B cell (primary cell): ENCODE measurements at regions not wholly inside any gene's neighbourhood (a gene's known extent, or its start where the extent isn't known, plus 50 kb on each side); places are given as distances from the start of the nearest gene placed in this dataset.

ENCODE experiments used
- EZH2 ChIP-seq: IDR thresholded peaks from 2 replicates; pipeline ENCODE4 v1.6.1; 2012; ENCODE audit warnings: borderline replicate concordance, low read depth, mild to moderate bottlenecking, moderate library complexity, low read length; ENCODE audit not compliant: insufficient read depth, poor library complexity, severe bottlenecking
- TF ChIP-seq, protein P1 (sequence below): fragments of 200-600 bp; IDR thresholded peaks from one replicate; pipeline ENCODE4 v1.8.0; 2022; ENCODE audit warnings: antibody characterized with exemption, mild to moderate bottlenecking

DNA sequence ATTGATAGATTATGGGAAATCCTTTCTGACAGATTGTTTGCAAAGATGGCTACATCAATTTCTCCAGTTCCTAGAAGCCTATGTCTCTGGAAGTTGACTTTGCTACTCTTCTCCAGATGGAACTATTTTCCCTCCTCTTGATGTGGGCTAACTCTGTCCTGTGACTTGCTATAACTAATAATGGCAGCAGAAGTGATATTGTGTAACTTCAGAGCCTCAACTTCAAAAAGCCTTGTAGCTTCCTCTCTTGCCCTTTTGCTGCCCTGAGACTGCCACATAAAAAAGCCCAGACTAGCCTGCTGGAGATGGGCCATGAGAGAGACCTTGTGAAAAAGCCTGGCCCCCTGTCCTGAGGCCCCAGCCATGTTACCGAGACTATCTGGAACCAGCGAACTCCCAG, 210.7 kb upstream of the SLC7A11 start:
- TF ChIP-seq, protein P1, sequence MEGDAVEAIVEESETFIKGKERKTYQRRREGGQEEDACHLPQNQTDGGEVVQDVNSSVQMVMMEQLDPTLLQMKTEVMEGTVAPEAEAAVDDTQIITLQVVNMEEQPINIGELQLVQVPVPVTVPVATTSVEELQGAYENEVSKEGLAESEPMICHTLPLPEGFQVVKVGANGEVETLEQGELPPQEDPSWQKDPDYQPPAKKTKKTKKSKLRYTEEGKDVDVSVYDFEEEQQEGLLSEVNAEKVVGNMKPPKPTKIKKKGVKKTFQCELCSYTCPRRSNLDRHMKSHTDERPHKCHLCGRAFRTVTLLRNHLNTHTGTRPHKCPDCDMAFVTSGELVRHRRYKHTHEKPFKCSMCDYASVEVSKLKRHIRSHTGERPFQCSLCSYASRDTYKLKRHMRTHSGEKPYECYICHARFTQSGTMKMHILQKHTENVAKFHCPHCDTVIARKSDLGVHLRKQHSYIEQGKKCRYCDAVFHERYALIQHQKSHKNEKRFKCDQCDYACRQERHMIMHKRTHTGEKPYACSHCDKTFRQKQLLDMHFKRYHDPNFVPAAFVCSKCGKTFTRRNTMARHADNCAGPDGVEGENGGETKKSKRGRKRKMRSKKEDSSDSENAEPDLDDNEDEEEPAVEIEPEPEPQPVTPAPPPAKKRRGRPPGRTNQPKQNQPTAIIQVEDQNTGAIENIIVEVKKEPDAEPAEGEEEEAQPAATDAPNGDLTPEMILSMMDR = no peak
- TF ChIP-seq EZH2 = no peak
